ENCODE measurements at regions not wholly inside any gene's neighbourhood (a gene's known extent, or its start where the extent isn't known, plus 50 kb on each side); places are given as distances from the start of the nearest gene placed in this dataset.

- TF ChIP-seq CTCF (IDR thresholded peaks at IDR 0.05; ENCODE audit: low read length) (no peak), EZH2 (IDR thresholded peaks at IDR 0.05; ENCODE audit: borderline replicate concordance, low read length) (no peak)
Observed at GRCh38 chr5:34556509-34556782, 99.7 kb upstream of the RAI14 start.

Data from OCI-LY1 (cell line).